Coronary artery (tissue), 2 donors: ENCODE measurements at regions not wholly inside any gene's neighbourhood (a gene's known extent, or its start where the extent isn't known, plus 50 kb on each side); places are given as distances from the start of the nearest gene placed in this dataset.
"Not testable (repeated sequence)": the region's sequence is repeated elsewhere in the genome, so short reads cannot be mapped to it uniquely, and the experiment has no call there.

Experiments used
- DNase-seq: peaks from one replicate; pipeline ENCODE4 v3.0.0-alpha.2; 2017; ENCODE audit warnings: low spot score
- H3K27ac ChIP-seq, 2 donors: fragments of 200-600 bp; sonication (generic); one replicate each; pipeline ENCODE4 v1.5.1; 2016 to 2019
- H3K4me3 ChIP-seq: fragments of 200-600 bp; sonication (generic); 2 replicates; pipeline ENCODE4 v1.5.1; 2016; ENCODE audit warnings: mild to moderate bottlenecking, moderate library complexity
- TF ChIP-seq, protein P1 (sequence below): fragments of 200-600 bp; sonication (generic); IDR thresholded peaks from one replicate; pipeline ENCODE4 v1.5.1; 2019; ENCODE audit warnings: antibody characterized with exemption

DNA sequence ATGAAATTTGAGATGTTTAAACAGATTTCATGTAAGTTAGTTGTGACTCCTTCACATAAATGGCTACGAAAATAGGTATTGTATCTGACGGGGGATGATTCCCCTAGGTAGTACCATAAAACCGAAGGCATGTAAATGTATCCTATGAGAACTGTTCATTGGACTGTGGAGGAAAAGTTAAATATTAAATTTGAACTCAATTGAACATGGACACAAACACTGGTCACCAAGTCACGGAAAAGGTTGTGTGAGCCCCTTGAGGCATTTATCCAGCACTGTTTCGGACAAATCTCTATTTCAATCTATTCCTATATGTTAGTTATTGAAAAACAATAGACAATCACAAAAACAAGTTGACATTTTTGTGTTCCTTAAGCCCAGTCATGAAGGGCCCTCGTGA lies 1014.3 kb upstream of the NOVA1 start:
- Histone ChIP-seq H3K27ac (no peak overlapping the region), H3K4me3 (no peak overlapping the region)
- no peak for DNase-seq
- TF ChIP-seq, protein P1, sequence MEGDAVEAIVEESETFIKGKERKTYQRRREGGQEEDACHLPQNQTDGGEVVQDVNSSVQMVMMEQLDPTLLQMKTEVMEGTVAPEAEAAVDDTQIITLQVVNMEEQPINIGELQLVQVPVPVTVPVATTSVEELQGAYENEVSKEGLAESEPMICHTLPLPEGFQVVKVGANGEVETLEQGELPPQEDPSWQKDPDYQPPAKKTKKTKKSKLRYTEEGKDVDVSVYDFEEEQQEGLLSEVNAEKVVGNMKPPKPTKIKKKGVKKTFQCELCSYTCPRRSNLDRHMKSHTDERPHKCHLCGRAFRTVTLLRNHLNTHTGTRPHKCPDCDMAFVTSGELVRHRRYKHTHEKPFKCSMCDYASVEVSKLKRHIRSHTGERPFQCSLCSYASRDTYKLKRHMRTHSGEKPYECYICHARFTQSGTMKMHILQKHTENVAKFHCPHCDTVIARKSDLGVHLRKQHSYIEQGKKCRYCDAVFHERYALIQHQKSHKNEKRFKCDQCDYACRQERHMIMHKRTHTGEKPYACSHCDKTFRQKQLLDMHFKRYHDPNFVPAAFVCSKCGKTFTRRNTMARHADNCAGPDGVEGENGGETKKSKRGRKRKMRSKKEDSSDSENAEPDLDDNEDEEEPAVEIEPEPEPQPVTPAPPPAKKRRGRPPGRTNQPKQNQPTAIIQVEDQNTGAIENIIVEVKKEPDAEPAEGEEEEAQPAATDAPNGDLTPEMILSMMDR: no peak

GRCh38 chr14:27613102-27613501 lies 1015.3 kb upstream of the NOVA1 start:
- TF ChIP-seq, protein P1: no peak
- no peak for DNase-seq
- Histone ChIP-seq H3K27ac (no peak overlapping the region), H3K4me3 (no peak overlapping the region)

DNA sequence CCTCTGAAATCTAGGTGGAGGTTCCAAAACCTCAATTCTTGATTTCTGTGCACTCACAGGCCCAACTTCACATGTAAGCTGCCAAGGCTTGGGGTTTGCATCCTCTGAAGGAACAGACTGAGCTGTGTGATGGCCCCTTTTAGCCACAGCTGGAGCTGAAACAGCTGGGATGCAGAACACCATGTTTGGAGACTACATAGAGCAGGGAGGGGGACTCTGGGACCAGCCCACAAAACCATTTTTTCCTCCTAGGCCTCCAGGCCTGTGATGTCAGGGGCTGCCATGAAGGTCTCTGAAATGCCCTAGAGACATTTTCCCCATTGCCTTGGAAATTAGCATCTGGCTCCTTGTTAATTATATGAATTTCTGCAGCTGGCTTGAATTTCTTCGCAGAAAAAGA lies 1025.9 kb upstream of the NOVA1 start:
- Histone ChIP-seq H3K27ac (no peak overlapping the region), H3K4me3 (no peak overlapping the region)
- TF ChIP-seq, protein P1: no peak
- DNase-seq: no peak

GRCh38 chr14:27634056-27634970 lies 1036.5 kb upstream of the NOVA1 start:
- no peak for DNase-seq
- Histone ChIP-seq H3K4me3 (no peak overlapping the region), H3K27ac (no peak overlapping the region)
- TF ChIP-seq, protein P1: no peak

DNA sequence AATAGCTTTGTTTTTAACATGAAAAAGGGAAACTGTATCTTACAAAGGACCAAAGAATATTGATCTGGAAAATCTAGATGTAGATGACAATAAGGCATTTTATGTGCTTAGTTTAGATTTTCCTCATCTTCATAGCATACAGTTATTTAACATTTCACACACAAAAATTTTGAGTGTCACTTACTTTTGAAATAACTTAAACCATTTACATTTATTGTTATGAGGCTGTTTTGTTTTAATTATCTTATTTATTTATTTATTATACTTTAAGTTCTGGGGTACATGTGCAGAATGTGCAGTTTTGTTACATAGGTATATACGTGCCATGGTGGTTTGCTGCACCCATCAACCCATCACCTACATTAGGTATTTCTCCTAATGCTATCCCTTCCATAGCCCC lies 1042.9 kb upstream of the NOVA1 start:
- H3K27ac ChIP-seq, DNase-seq, H3K4me3 ChIP-seq: not testable (repeated sequence)

GRCh38 chr14:27642251-27642866 lies 1044.5 kb upstream of the NOVA1 start:
- DNase-seq: no peak
- Histone ChIP-seq H3K4me3 (no peak overlapping the region), H3K27ac (no peak overlapping the region)
- TF ChIP-seq, protein P1: no peak

DNA sequence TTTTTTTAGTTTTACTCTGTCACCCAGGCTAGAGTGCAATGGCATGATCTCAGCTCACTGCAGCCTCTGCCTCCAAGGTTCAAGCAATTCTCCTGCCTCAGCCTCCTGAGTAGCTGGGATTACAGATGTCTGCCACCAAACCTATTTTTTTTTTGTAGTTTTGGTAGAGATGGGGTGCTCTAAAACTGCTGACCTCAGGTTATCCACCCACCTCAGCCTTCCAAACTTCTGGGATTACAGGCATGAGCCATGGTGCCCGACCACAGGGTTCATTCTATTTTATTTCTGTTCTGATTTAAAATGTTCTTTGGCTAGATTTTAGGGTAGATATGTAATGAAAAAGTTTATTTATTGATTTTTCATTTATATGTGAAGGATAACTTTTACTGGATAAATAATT lies 1062.8 kb upstream of the NOVA1 start:
- H3K4me3 ChIP-seq: no peak overlapping the region
- TF ChIP-seq, protein P1: no peak
- no peak for DNase-seq
- no peak overlapping the region for H3K27ac ChIP-seq
